ENCODE measurements at regions not wholly inside any gene's neighbourhood (a gene's known extent, or its start where the extent isn't known, plus 50 kb on each side); places are given as distances from the start of the nearest gene placed in this dataset.

DNA sequence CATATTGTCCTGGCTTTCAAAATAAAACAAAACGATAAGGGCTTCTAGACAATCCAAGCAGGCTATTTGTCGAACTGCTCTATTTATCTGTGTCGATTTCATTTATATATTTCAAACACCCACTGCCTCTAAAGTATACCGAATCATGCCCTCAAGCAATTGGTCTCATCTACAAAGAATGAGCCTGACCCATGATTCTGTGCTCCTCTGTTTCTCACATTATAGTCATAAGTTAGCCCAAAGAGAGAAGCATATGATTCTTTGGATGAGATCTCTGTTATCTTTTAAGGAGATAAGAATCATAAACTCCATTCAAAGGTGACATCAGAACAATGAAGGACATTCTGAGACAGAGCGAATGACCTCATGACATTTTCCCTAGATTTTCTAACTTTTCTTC, 191.1 kb downstream of the MAP2K6 start:
- H3K36me3 ChIP-seq (ENCODE audit: control insufficient read depth, insufficient read depth, low read length) = no peaks in the 10 kb centered on the region
- no peaks in the 10 kb centered on the region for H3K9me3 ChIP-seq (ENCODE audit: control insufficient read depth, insufficient read depth, low read length)
- H3K27ac ChIP-seq (ENCODE audit: low read depth, low read length) = no peak overlapping the region
- H3K4me1 ChIP-seq (ENCODE audit: control insufficient read depth, insufficient read depth, low read length) = peaks cover 6% of the 10 kb centered on the region
- H3K4me3 ChIP-seq (ENCODE audit: low read depth, low read length) = no peak overlapping the region
- no peaks in the 10 kb centered on the region for H3K27me3 ChIP-seq (ENCODE audit: control insufficient read depth, insufficient read depth, low read length)
- no peak overlapping the region for H3K9ac ChIP-seq (ENCODE audit: low read depth, low read length)

DNA sequence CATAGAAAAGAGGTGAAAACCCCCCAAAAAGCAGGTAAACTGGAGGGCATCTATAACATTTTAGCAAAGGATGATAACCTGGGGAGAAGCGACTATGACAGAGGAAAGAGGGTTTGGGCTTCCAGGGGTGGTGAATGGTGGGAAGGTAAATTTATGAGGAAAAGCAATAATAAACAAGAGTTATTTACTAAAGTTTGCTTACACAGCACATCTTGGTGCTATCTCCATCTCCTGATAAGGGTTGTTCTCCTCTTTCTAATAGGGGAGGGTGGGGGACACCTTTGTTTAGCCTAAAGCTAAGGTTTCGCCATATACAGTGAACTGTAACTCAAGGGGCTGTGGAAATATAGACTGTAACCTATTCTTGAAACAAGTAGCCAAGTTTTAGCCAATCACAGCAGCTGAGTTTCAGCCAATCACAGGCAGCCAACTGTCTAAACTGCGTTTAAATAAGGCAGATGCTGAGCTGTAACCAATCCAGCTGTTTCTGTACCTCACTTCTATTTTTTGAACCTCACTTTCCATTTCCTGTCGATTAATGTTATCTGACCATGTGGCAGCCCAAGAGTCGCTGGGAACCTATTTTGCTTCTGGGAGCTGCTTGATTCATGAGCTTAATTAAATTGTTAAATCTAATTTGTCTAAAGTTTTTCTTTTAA, 191.8 kb downstream of the MAP2K6 start:
- no peak overlapping the region for H3K27ac ChIP-seq (ENCODE audit: low read depth, low read length)
- H3K36me3 ChIP-seq (ENCODE audit: control insufficient read depth, insufficient read depth, low read length) = no peaks in the 10 kb centered on the region
- no peaks in the 10 kb centered on the region for H3K9me3 ChIP-seq (ENCODE audit: control insufficient read depth, insufficient read depth, low read length)
- no peaks in the 10 kb centered on the region for H3K27me3 ChIP-seq (ENCODE audit: control insufficient read depth, insufficient read depth, low read length)
- no peak overlapping the region for H3K4me3 ChIP-seq (ENCODE audit: low read depth, low read length)
- peaks cover 6% of the 10 kb centered on the region for H3K4me1 ChIP-seq (ENCODE audit: control insufficient read depth, insufficient read depth, low read length)
- H3K9ac ChIP-seq (ENCODE audit: low read depth, low read length) = no peak overlapping the region

DNA sequence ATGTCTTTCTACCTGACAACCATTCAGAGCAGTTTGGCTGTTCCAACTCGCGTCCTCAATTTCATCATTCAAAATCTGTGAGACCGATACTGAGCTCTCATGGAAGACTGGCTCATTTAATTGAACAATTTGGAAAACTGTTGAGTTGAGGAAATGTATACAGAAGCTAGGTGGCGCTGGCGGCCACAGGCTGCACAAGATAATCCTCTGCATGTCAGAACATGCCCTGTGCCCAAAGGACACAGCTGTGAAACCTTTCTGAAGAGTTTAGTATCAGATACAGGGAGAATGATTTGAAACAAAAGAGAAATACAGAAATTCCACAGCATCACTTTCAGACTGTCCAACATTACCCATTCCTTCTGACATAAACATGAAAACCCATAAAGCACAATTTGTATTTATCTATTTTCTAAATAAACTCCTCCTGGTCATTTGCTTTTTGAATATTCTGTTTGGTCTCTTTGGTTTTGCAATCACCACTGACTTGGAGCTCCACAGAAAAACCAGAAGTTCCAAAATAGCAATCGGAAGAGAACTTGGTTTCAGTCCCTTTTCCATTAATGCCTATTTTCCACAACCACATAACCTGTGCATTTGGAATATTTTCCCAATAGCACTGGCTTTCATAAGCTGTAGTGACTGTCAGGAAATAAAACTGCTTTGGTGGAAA, 192.8 kb downstream of the MAP2K6 start:
- H3K4me1 ChIP-seq (ENCODE audit: control insufficient read depth, insufficient read depth, low read length) = peaks cover 6% of the 10 kb centered on the region
- H3K27ac ChIP-seq (ENCODE audit: low read depth, low read length) = peak overlapping the region; percentile 52
- no peaks in the 10 kb centered on the region for H3K27me3 ChIP-seq (ENCODE audit: control insufficient read depth, insufficient read depth, low read length)
- no peaks in the 10 kb centered on the region for H3K9me3 ChIP-seq (ENCODE audit: control insufficient read depth, insufficient read depth, low read length)
- H3K4me3 ChIP-seq (ENCODE audit: low read depth, low read length) = no peak overlapping the region
- no peak overlapping the region for H3K9ac ChIP-seq (ENCODE audit: low read depth, low read length)
- H3K36me3 ChIP-seq (ENCODE audit: control insufficient read depth, insufficient read depth, low read length) = no peaks in the 10 kb centered on the region

DNA sequence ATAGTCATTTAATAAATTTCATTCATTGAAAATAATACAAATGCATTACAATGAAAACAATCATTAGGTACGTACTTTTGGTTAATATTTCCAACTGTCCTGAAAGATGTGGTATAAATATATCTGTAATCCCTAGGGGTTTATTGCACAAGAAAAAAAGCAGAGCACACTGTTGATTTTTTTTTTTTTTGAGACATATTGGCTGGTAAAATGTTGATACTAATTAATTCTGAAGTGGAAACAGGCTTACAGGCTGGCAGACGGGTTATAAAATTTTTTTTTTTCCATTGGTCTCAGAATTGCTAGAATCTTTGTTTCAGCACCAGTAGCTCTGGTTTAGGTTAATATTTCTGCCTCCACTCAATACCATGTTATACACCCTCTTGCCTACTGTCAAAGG, 193.6 kb downstream of the MAP2K6 start:
- no peaks in the 10 kb centered on the region for H3K27me3 ChIP-seq (ENCODE audit: control insufficient read depth, insufficient read depth, low read length)
- H3K4me1 ChIP-seq (ENCODE audit: control insufficient read depth, insufficient read depth, low read length) = peaks cover 6% of the 10 kb centered on the region
- no peaks in the 10 kb centered on the region for H3K36me3 ChIP-seq (ENCODE audit: control insufficient read depth, insufficient read depth, low read length)
- H3K9me3 ChIP-seq (ENCODE audit: control insufficient read depth, insufficient read depth, low read length) = no peaks in the 10 kb centered on the region
- H3K9ac ChIP-seq (ENCODE audit: low read depth, low read length) = no peak overlapping the region
- no peak overlapping the region for H3K27ac ChIP-seq (ENCODE audit: low read depth, low read length)
- H3K4me3 ChIP-seq (ENCODE audit: low read depth, low read length) = no peak overlapping the region

DNA sequence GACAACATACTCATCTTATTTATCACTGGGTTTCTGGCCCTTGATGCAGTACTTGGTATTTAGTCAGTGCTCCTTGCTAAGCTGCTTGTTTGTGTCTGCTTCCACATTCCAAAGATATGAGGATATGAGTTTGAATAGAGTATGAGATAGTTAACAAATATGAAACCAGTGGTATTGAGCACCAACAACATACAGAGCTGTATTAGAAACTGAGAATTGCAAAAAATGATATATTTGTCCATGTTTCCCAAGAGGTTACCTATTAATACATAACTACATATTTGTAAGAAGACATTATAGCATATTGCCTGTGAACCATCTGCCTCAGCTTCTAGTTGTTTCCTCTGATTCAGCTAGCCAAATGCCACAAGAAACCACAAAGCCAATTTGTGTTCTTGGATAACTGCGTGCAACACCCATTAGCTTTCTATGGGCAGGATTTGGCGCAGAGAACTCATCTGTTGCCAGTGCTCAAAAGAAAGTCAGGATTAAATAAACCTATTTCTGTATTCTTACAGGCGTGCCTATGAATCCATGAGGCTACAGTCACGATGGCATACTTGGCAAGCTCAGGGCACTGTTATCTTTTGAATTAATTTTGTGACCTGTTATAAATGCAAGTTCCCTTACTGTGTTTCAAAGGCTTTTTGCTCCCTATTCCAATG, 194.4 kb downstream of the MAP2K6 start:
- peaks cover 6% of the 10 kb centered on the region for H3K4me1 ChIP-seq (ENCODE audit: control insufficient read depth, insufficient read depth, low read length)
- no peak overlapping the region for H3K9ac ChIP-seq (ENCODE audit: low read depth, low read length)

DNA sequence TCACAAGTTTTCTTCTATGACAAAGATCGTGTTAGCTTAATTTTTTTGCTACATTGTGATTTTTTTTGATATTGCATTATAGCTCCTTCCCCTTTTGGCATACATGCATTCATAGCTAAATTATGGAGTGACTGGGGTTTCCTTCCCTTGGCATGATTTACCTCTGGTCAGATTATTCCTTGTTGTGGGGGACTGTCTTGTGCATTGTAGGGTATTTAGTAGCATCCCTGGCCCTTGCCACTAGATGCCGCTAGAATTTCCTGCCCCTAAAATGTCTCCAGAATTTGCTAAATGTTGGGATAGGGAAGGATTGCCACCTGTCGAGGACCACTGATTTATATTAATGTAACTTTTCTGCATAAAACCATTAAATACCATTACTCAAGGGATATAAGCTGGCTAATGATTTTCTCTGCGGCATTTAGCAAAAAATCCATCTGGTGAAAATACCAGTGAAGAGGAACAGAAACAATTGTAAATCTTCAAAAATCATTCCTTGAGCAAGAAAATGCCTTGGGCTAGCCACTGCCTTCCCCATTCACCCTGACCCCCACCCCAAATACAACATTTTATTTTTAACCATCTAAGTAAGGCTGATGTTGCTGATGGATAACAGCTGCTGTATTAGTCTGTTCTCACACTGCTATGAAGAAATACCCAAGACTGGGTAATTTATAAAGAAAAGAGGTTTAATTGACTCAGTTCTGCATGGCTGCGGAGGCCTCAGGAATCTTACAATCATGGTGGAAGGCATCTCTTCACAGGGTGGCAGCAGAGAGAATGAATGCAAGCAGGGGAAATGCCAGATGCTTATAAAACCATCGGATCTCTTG, 195.2 kb downstream of the MAP2K6 start:
- Histone ChIP-seq H3K4me1 (ENCODE audit: control insufficient read depth, insufficient read depth, low read length) (peaks cover 6% of the 10 kb centered on the region), H3K9ac (ENCODE audit: low read depth, low read length) (no peak overlapping the region), H3K27ac (ENCODE audit: low read depth, low read length) (no peak overlapping the region), H3K9me3 (ENCODE audit: control insufficient read depth, insufficient read depth, low read length) (no peaks in the 10 kb centered on the region), H3K4me3 (ENCODE audit: low read depth, low read length) (no peak overlapping the region), H3K27me3 (ENCODE audit: control insufficient read depth, insufficient read depth, low read length) (no peaks in the 10 kb centered on the region), H3K36me3 (ENCODE audit: control insufficient read depth, insufficient read depth, low read length) (no peaks in the 10 kb centered on the region)

More for the DNA sequence above, 194.4 kb downstream of the MAP2K6 start:
- Histone ChIP-seq H3K27ac (ENCODE audit: low read depth, low read length) (no peak overlapping the region), H3K36me3 (ENCODE audit: control insufficient read depth, insufficient read depth, low read length) (no peaks in the 10 kb centered on the region), H3K9me3 (ENCODE audit: control insufficient read depth, insufficient read depth, low read length) (no peaks in the 10 kb centered on the region), H3K27me3 (ENCODE audit: control insufficient read depth, insufficient read depth, low read length) (no peaks in the 10 kb centered on the region), H3K4me3 (ENCODE audit: low read depth, low read length) (no peak overlapping the region)

DNA sequence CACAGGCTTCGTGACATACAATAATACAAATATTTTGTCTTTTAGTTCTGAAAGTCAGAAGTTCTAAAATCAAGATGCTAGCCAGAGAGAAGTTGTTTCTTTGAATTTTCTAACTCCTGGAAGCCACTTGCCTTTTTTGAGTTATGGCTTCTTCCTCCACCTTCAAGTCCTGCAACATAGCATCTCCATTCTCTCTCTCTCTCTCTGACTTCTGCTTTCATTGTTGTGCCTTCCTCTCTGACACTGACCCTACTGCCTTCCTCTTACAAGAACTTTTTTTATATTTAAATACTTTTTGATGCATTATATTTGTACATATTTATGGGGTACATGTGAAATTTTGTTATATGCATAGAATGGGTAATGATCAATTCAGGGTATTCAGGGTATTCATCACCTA, 205.9 kb downstream of the MAP2K6 start:
- no peaks in the 10 kb centered on the region for H3K36me3 ChIP-seq (ENCODE audit: control insufficient read depth, insufficient read depth, low read length)
- H3K9ac ChIP-seq (ENCODE audit: low read depth, low read length) = no peak overlapping the region
- H3K4me1 ChIP-seq (ENCODE audit: control insufficient read depth, insufficient read depth, low read length) = no peaks in the 10 kb centered on the region
- H3K4me3 ChIP-seq (ENCODE audit: low read depth, low read length) = no peak overlapping the region
- H3K27me3 ChIP-seq (ENCODE audit: control insufficient read depth, insufficient read depth, low read length) = no peaks in the 10 kb centered on the region
- H3K27ac ChIP-seq (ENCODE audit: low read depth, low read length) = no peak overlapping the region
- H3K9me3 ChIP-seq (ENCODE audit: control insufficient read depth, insufficient read depth, low read length) = peaks cover 16% of the 10 kb centered on the region

DNA sequence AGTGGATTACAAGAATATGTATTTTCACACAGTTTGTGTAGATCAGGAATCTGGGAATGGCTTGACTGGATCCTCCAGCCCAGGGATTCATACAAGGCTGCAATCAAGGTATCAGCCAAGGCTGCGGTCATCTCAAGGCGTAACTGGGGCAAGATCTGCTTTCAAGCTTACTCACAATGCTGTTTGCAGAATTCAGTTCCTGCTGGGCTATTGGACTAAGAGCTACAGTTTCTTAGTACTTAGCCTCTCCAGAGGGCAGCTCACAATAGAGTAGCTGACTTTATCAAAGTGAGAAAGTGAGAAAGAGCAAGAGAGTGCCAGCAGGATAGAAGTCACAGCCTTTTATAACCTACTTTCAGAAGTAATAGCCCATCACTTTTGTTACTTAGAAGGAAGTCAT, 211.0 kb downstream of the MAP2K6 start:
- Histone ChIP-seq H3K27ac (ENCODE audit: low read depth, low read length) (no peak overlapping the region), H3K9me3 (ENCODE audit: control insufficient read depth, insufficient read depth, low read length) (peaks cover 3% of the 10 kb centered on the region; the same call in 1 of the 2 replicates), H3K9ac (ENCODE audit: low read depth, low read length) (no peak overlapping the region)

DNA sequence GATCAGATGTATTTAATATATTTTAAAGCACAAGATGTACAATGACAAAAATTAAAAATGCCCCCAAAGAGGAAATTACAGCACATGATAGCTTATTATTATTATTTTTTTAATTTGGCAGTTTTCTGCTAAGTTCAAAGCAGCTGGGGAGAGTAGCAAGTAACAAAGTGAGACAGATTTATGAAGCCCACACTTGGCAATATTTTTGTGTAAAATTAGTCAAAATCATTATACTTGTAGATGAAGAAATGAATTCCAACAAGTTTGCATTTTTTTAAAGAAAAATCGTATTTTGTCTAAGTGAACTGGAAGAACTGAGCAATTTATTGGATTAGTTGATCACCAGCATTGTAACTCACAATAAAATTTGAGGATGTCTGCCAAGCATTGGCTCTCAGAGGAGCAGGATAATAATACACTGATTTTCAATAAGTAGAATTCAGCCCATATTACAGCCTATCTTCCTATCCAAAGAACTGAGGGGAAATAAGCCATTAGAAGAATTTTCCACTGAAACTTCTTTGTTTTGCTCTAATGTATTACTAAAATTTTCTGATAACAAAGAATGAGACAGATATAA, 215.6 kb downstream of the MAP2K6 start:
- Histone ChIP-seq H3K27me3 (ENCODE audit: control insufficient read depth, insufficient read depth, low read length) (no peaks in the 10 kb centered on the region), H3K4me1 (ENCODE audit: control insufficient read depth, insufficient read depth, low read length) (no peaks in the 10 kb centered on the region), H3K36me3 (ENCODE audit: control insufficient read depth, insufficient read depth, low read length) (no peaks in the 10 kb centered on the region), H3K4me3 (ENCODE audit: low read depth, low read length) (no peak overlapping the region), H3K9me3 (ENCODE audit: control insufficient read depth, insufficient read depth, low read length) (no peaks in the 10 kb centered on the region), H3K9ac (ENCODE audit: low read depth, low read length) (no peak overlapping the region), H3K27ac (ENCODE audit: low read depth, low read length) (no peak overlapping the region)

More for the DNA sequence above, 211.0 kb downstream of the MAP2K6 start:
- Histone ChIP-seq H3K27me3 (ENCODE audit: control insufficient read depth, insufficient read depth, low read length) (no peaks in the 10 kb centered on the region), H3K4me1 (ENCODE audit: control insufficient read depth, insufficient read depth, low read length) (no peaks in the 10 kb centered on the region), H3K4me3 (ENCODE audit: low read depth, low read length) (no peak overlapping the region), H3K36me3 (ENCODE audit: control insufficient read depth, insufficient read depth, low read length) (no peaks in the 10 kb centered on the region)

DNA sequence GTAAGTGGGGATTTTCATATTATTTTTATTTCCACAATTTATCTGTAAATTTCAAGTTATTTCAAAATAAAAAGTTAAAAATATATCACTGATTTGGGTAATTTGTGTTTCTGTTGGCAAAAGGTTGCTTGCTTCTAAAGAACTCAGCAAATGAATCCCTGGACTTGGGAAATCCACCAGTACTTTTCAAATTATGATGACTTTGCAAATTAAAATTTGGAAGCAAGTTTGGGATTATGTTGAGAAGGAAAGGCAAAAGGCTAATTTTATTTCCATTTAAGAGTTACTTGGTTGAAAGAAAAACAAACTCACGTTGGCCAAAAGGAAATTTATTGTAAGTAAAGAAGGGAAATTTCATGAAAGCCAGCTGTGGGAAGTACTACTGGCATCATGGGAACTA, 220.3 kb downstream of the MAP2K6 start:
- Histone ChIP-seq H3K4me3 (ENCODE audit: low read depth, low read length) (no peak overlapping the region), H3K36me3 (ENCODE audit: control insufficient read depth, insufficient read depth, low read length) (no peaks in the 10 kb centered on the region), H3K9me3 (ENCODE audit: control insufficient read depth, insufficient read depth, low read length) (no peaks in the 10 kb centered on the region), H3K4me1 (ENCODE audit: control insufficient read depth, insufficient read depth, low read length) (no peaks in the 10 kb centered on the region), H3K9ac (ENCODE audit: low read depth, low read length) (no peak overlapping the region), H3K27ac (ENCODE audit: low read depth, low read length) (no peak overlapping the region), H3K27me3 (ENCODE audit: control insufficient read depth, insufficient read depth, low read length) (no peaks in the 10 kb centered on the region)
